ENCODE measurements at regions not wholly inside any gene's neighbourhood (a gene's known extent, or its start where the extent isn't known, plus 50 kb on each side); places are given as distances from the start of the nearest gene placed in this dataset.

DNA sequence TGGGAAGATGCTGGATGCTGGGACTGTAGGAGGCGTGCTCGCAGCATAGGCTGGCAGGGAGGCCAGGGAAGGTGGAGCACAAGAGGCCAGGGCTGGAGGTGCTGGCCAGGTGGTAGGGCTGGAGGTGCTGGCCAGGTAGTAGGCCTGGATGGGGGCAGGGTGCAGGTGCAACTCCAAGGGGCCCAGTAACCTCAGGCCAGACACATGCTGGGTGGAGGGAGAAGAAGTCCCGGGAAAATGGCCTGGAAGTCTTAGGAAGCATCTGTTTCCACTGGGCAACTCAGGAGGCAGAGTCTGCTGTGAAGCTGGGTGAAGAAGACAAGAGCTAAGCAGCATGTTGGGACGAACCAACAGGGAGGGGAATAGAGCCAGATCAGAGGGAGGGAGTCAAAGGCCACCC is 665.2 kb downstream of the BCL11B start:
- Histone ChIP-seq H3K27me3 (peaks cover 0 to 2% of the 10 kb centered on the region in 2 donors), H3K4me3 (no peak overlapping the region), H3K9me3 (no peaks in the 10 kb centered on the region), H3K36me3 (no peaks in the 10 kb centered on the region), H3K27ac (no peak overlapping the region), H3K4me1 (no peaks in the 10 kb centered on the region)
- TF ChIP-seq CTCF (IDR thresholded peaks at IDR 0.05) (no peak), POLR2AphosphoS5 (IDR thresholded peaks at IDR 0.05) (no peak), POLR2A (IDR thresholded peaks at IDR 0.05) (no peak)
- intact Hi-C loops (cut with DNase I; ENCODE audit: low total_unique reads): no loop called here
- DNase-seq (ENCODE audit: low spot score in 2 of 2): no peak

- Histone ChIP-seq H3K27me3 (peaks cover 0 to 2% of the 10 kb centered on the region in 2 donors), H3K4me1 (no peaks in the 10 kb centered on the region), H3K36me3 (no peaks in the 10 kb centered on the region), H3K4me3 (no peak overlapping the region), H3K27ac (no peak overlapping the region), H3K9me3 (no peaks in the 10 kb centered on the region)
- TF ChIP-seq CTCF (IDR thresholded peaks at IDR 0.05): no peak
- intact Hi-C loops (cut with DNase I; ENCODE audit: low total_unique reads): no loop called here
- DNase-seq (ENCODE audit: low spot score in 2 of 2): no peak
These were observed 664.6 kb downstream of the BCL11B start for GRCh38 chr14:98607341-98607910.

GRCh38 chr14:98608071-98609060 is 663.6 kb downstream of the BCL11B start:
- Histone ChIP-seq H3K4me1 (no peaks in the 10 kb centered on the region), H3K36me3 (no peaks in the 10 kb centered on the region), H3K4me3 (no peak overlapping the region), H3K27ac (no peak overlapping the region), H3K9me3 (no peaks in the 10 kb centered on the region), H3K27me3 (peaks cover 0 to 2% of the 10 kb centered on the region in 2 donors)
- no peak for DNase-seq (ENCODE audit: low spot score in 2 of 2)
- intact Hi-C loops (cut with DNase I; ENCODE audit: low total_unique reads): no loop called here
- no peak for TF ChIP-seq POLR2AphosphoS5 (IDR thresholded peaks at IDR 0.05)
- TF ChIP-seq POLR2A (IDR thresholded peaks at IDR 0.05): no peak
- no peak for TF ChIP-seq CTCF (IDR thresholded peaks at IDR 0.05)

- intact Hi-C loops (cut with DNase I; ENCODE audit: low total_unique reads): no loop called here
- Histone ChIP-seq H3K4me3 (no peak overlapping the region), H3K9me3 (no peaks in the 10 kb centered on the region), H3K27ac (no peak overlapping the region), H3K4me1 (no peaks in the 10 kb centered on the region), H3K27me3 (no peaks in the 10 kb centered on the region), H3K36me3 (no peaks in the 10 kb centered on the region)
- TF ChIP-seq POLR2AphosphoS5 (IDR thresholded peaks at IDR 0.05) (no peak), POLR2A (IDR thresholded peaks at IDR 0.05) (no peak), CTCF (IDR thresholded peaks at IDR 0.05) (no peak)
- no peak for DNase-seq (ENCODE audit: low spot score in 2 of 2)
These were observed 659.4 kb downstream of the BCL11B start for GRCh38 chr14:98612434-98613200.

All from breast epithelium (tissue), 4 donors.